Adrenal gland (tissue), 9 donors: ENCODE measurements at regions not wholly inside any gene's neighbourhood (a gene's known extent, or its start where the extent isn't known, plus 50 kb on each side); places are given as distances from the start of the nearest gene placed in this dataset.

Source experiments
- DNase-seq, 7 donors: peaks; one replicate each; pipeline ENCODE4 v3.0.0-alpha.2; 2019 to 2020
- H3K27ac ChIP-seq, 5 donors: fragments of 200-600 bp; sonication (generic) in 4 of 5; 1 replicate in 3 of 5; 2 replicates in 2 of 5; pipeline versions ENCODE4 v1.5.1 to v1.8.0; 2016 to 2020; ENCODE audit warnings: mild to moderate bottlenecking in 1 of 5
- H3K27me3 ChIP-seq: fragments of 200-600 bp; 2 replicates; pipeline ENCODE4 v1.8.0; 2021
- H3K36me3 ChIP-seq, 2 donors: fragments of 200-600 bp; replicated peaks in 1 of 2; 1 replicate in 1 of 2; 2 replicates in 1 of 2; pipeline versions ENCODE4 v1.5.1 to v1.8.0; 2018 to 2022
- H3K4me1 ChIP-seq, 2 donors: fragments of 200-600 bp; replicated peaks in 1 of 2; 1 replicate in 1 of 2; 2 replicates in 1 of 2; pipeline versions ENCODE4 v1.5.1 to v1.8.0; 2018 to 2021
- H3K4me3 ChIP-seq, 4 donors: fragments of 200-600 bp; sonication (generic) in 3 of 4; one replicate each; pipeline ENCODE4 v1.5.1; 2016 to 2018
- H3K9me3 ChIP-seq, 3 donors: fragments of 200-600 bp; sonication (generic) in 1 of 3; replicated peaks in 1 of 3; 1 replicate in 2 of 3; 2 replicates in 1 of 3; pipeline versions ENCODE4 v1.5.1 to v1.8.0; 2016 to 2021
- POLR2A ChIP-seq, 2 donors: fragments of 450-650 bp; IDR thresholded peaks; one replicate each; pipeline ENCODE4 v1.6.1; 2017; ENCODE audit warnings: antibody characterized with exemption in 2 of 2, mild to moderate bottlenecking in 2 of 2, moderate library complexity in 1 of 2
- WGBS, 4 donors: extraction: QIAGEN DNeasy Blood & Tissue Kit in 2 of 4; methylation state at CpG; one replicate each; pipeline versions ENCODE4 v1.1.5 to v1.1.7; 2013 to 2017; 5-methylcytosine and 5-hydroxymethylcytosine counted together
- intact Hi-C, 2 donors: fragments of 100-400 bp; cut with DNase I; formaldehyde crosslinking; loops; one replicate each; pipeline versions ENCODE4 v1.14.1 to v1.15.0; 2022 to 2023
- TF ChIP-seq, protein P1 (sequence below), 6 experiments: fragments of 450-650 bp in 4 of 6; fragments of 200-600 bp in 2 of 6; sonication (generic) in 1 of 6; IDR thresholded peaks; 1 replicate in 5 of 6; 2 replicates in 1 of 6; pipeline versions ENCODE4 v1.5.1 to v1.8.0; 2016 to 2021; ENCODE audit warnings: antibody characterized with exemption in 6 of 6, mild to moderate bottlenecking in 2 of 6, moderate library complexity in 1 of 6
- donor health status: healthy with polysubstance abuse.
- donor health status: Bipolar disorder and iron deficiency.
- donor health status: DM: yes; HTN: yes; CAD: no.
- donor health status: DM: no; HTN: no; CAD: no.
- donor health status: DM: no; HTN: no; CAD: no.

DNA sequence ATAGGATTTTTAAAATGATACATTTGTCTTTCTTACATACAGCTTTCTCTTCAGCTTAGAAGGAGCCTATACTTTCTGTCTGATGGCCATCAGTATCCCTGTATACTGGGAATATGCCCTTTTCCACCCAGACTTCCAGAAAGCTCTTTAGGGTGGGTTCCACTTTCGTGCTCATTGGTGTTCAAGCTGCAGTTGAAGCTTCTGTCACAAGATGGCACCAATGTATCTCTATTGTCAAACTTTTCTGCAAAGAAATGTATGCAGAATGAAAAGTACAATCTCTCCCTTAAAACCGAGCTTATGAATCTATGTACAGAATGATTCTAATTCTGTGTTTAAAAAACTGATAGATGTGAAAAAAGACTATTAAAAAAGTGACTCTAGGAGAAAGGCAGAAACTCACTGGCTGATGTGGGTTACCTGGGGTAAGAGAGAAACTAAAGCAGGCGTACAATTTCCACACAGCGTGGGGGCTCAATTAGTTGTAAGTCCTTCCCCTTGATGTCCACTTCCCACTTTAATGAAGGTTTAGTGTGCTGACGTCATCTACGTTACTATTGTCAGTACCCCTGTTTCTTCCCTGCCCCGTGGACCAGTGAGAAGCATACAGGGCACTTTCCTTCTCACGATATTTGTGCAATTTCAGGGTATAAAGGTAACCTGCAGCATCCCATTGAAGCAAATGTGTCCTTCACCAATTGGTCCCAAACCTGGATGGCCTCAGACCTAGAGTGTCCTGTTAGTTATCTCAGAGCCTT, 57.3 kb upstream of the TCEAL2 start:
- Histone ChIP-seq H3K4me3 (no peak overlapping the region), H3K4me1 (no peaks in the 10 kb centered on the region), H3K9me3 (peaks cover 0 to 3% (median 3%) of the 10 kb centered on the region in 3 donors), H3K36me3 (no peaks in the 10 kb centered on the region), H3K27me3 (peaks cover 17% of the 10 kb centered on the region), H3K27ac (no peak overlapping the region)
- peak in 6 of 7 donors; percentile 17 to 49 (median 24) for DNase-seq
- no peak for TF ChIP-seq POLR2A (IDR thresholded peaks at IDR 0.05)
- TF ChIP-seq, protein P1, sequence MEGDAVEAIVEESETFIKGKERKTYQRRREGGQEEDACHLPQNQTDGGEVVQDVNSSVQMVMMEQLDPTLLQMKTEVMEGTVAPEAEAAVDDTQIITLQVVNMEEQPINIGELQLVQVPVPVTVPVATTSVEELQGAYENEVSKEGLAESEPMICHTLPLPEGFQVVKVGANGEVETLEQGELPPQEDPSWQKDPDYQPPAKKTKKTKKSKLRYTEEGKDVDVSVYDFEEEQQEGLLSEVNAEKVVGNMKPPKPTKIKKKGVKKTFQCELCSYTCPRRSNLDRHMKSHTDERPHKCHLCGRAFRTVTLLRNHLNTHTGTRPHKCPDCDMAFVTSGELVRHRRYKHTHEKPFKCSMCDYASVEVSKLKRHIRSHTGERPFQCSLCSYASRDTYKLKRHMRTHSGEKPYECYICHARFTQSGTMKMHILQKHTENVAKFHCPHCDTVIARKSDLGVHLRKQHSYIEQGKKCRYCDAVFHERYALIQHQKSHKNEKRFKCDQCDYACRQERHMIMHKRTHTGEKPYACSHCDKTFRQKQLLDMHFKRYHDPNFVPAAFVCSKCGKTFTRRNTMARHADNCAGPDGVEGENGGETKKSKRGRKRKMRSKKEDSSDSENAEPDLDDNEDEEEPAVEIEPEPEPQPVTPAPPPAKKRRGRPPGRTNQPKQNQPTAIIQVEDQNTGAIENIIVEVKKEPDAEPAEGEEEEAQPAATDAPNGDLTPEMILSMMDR (IDR thresholded peaks at IDR 0.05): peak; percentile 34 to 58 (median 38)
- intact Hi-C loops: no loop called here
- 40 to 55% (median 46%) methylated on average over 8 of the region's 8 CpGs for WGBS, 4 donors

DNA sequence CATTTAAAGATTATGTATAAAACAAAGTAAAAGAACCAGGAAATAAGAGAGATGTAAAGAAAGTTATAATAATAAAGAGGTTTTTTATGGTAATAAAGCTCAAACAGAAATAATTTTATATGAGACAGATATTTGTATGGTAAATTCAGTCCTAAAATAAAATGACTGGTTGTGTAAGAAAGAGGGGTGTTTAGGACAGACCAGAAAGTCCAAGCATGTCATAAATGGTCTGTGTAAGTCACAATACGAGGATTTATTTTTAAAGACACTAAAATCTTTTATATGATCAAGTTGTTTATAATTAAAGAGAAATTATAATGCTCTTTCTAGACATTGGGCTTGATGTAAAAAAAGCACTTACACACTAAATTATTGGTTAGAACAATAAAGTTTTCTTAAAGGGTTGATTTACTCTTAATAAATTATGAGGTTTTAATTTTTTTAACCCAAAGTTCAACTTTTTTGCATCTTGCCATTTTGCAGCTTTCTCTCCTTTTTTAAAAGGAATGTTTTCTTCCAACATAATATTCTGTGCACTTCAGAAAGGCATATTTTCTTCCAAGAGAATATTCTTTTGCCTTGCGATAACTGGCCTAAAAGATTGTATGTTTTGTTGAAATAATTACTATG, 61.9 kb upstream of the TCEAL2 start:
- no peaks in the 10 kb centered on the region for H3K4me1 ChIP-seq
- H3K27ac ChIP-seq: no peak overlapping the region
- WGBS, 4 donors: 77 to 92% (median 79%) methylated on average over 2 of the region's 2 CpGs
- DNase-seq: no peak
- intact Hi-C loops: no loop called here
- TF ChIP-seq, protein P1 (IDR thresholded peaks at IDR 0.05): no peak
- no peak for TF ChIP-seq POLR2A (IDR thresholded peaks at IDR 0.05)
- H3K4me3 ChIP-seq: no peak overlapping the region
- no peaks in the 10 kb centered on the region for H3K36me3 ChIP-seq
- peaks cover 0 to 3% (median 3%) of the 10 kb centered on the region in 3 donors for H3K9me3 ChIP-seq
- H3K27me3 ChIP-seq: peaks cover 19% of the 10 kb centered on the region

DNA sequence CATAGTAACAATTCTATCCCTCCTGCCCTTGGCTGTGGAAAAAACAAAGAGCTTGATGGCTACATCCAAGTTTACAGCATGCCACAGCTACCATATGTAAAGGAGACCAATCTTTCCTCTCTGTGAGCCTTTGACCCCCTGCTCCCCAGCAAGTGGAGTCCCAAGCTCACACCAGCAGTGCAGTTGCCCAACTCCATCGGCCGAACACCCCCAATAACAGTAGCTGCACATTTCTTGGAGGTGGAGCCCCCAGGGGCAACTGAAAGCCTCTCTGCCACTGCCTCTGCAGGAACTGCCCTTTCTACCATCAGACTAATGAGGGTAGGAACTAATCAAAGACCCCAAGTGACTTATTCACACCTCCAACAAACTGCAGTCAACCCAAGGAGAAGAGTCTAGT, 81.0 kb upstream of the TCEAL2 start:
- Histone ChIP-seq H3K9me3 (no peaks in the 10 kb centered on the region), H3K27me3 (no peaks in the 10 kb centered on the region), H3K36me3 (no peaks in the 10 kb centered on the region), H3K4me1 (no peaks in the 10 kb centered on the region), H3K4me3 (no peak overlapping the region), H3K27ac (no peak overlapping the region)
- intact Hi-C loops: no loop called here
- 68 to 87% (median 83%) methylated on average over 2 of the region's 2 CpGs; no CpG with 5 or more reads in 1 of the 4 donors for WGBS, 4 donors
- no peak for DNase-seq
- TF ChIP-seq, protein P1 (IDR thresholded peaks at IDR 0.05): no peak
- TF ChIP-seq POLR2A (IDR thresholded peaks at IDR 0.05): no peak

DNA sequence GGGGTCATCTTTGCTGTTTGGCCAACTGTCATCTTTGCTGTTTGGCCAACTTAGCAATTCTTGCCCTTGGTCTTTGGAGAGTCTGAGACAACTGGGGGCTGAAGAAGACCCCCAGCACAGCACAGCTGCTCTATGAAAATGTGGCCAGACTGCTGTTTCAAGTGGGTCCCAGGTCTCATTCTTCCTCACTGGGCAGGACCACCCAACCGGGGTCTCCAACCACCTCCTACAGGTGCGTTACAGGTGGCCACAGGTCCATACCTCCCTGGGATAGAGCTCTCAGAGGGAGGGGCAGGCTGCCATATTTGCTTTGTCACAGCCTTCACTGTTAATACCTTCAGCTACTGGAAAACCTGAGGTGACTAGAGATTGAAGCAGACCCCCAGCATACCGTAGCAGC, 82.1 kb upstream of the TCEAL2 start:
- intact Hi-C loops: no loop called here
- TF ChIP-seq POLR2A (IDR thresholded peaks at IDR 0.05): no peak
- TF ChIP-seq, protein P1 (IDR thresholded peaks at IDR 0.05): no peak
- no peaks in the 10 kb centered on the region for H3K4me1 ChIP-seq
- no peak for DNase-seq
- no peak overlapping the region for H3K27ac ChIP-seq
- no peaks in the 10 kb centered on the region for H3K9me3 ChIP-seq
- no peak overlapping the region for H3K4me3 ChIP-seq
- H3K27me3 ChIP-seq: no peaks in the 10 kb centered on the region
- H3K36me3 ChIP-seq: no peaks in the 10 kb centered on the region
- WGBS, 4 donors: 68 to 83% (median 81%) methylated on average over 1 to 3 of the region's 3 CpGs; no CpG with 5 or more reads in 1 of the 4 donors
